SU-DHL-6 (cell line): ENCODE measurements at regions not wholly inside any gene's neighbourhood (a gene's known extent, or its start where the extent isn't known, plus 50 kb on each side); places are given as distances from the start of the nearest gene placed in this dataset.

ENCODE experiments used
- H2AFZ ChIP-seq: fragments of 200-600 bp; sonication (generic); 2 replicates; pipeline ENCODE4 v1.6.1; 2014; ENCODE audit warnings: low read depth, mild to moderate bottlenecking, moderate library complexity, mixed read lengths, antibody characterized with exemption, low read length; ENCODE audit not compliant: severe bottlenecking
- H3F3A ChIP-seq: fragments of 200-600 bp; shearing (Covaris generic); 2 replicates; pipeline ENCODE4 v1.6.0; 2016; ENCODE audit warnings: antibody characterized with exemption, mild to moderate bottlenecking; ENCODE audit not compliant: insufficient read depth
- H3K27ac ChIP-seq: fragments of 200-600 bp; sonication (generic); 2 replicates; pipeline ENCODE4 v1.5.1; 2016; ENCODE audit warnings: low read depth, mild to moderate bottlenecking, low read length, moderate library complexity, mixed read lengths
- H3K27me3 ChIP-seq: fragments of 200-600 bp; sonication (generic), shearing (Covaris generic); 2 replicates; pipeline ENCODE4 v1.6.0; 2014; ENCODE audit warnings: mild to moderate bottlenecking, low read length
- H3K36me3 ChIP-seq: fragments of 200-600 bp; sonication (generic); 2 replicates; pipeline ENCODE4 v1.6.1; 2014; ENCODE audit warnings: mild to moderate bottlenecking, low read length, mixed read lengths
- H3K4me2 ChIP-seq: fragments of 300-600, 200-600 bp; shearing (Covaris generic), sonication (generic); 2 replicates; pipeline ENCODE4 v1.6.0; 2014; ENCODE audit warnings: low read length, low read depth, mild to moderate bottlenecking; ENCODE audit not compliant: poor library complexity, severe bottlenecking
- H3K4me3 ChIP-seq: fragments of 200-600 bp; sonication (generic); 2 replicates; pipeline ENCODE4 v1.5.1; 2014; ENCODE audit warnings: antibody characterized with exemption, low read length, mild to moderate bottlenecking, mixed read lengths; ENCODE audit not compliant: insufficient read depth, poor library complexity, severe bottlenecking
- H3K79me2 ChIP-seq: fragments of 200-600 bp; sonication (generic); 2 replicates; pipeline ENCODE4 v1.6.1; 2014; ENCODE audit warnings: mild to moderate bottlenecking, low read length, moderate library complexity; ENCODE audit not compliant: insufficient read depth
- H3K9ac ChIP-seq: fragments of 200-600 bp; sonication (generic); 2 replicates; pipeline ENCODE4 v1.7.0; 2014; ENCODE audit warnings: mild to moderate bottlenecking, low read length
- H3K9me2 ChIP-seq: fragments of 200-600 bp; sonication (generic); replicated peaks from 2 replicates; pipeline ENCODE4 v1.6.1; 2014; ENCODE audit warnings: low read length; ENCODE audit not compliant: insufficient read depth
- H3K9me3 ChIP-seq: fragments of 200-600 bp; sonication (generic); 2 replicates; pipeline ENCODE4 v1.6.1; 2014; ENCODE audit warnings: low read length, mixed read lengths; ENCODE audit not compliant: insufficient read depth
- H4K20me1 ChIP-seq: fragments of 200-600 bp; sonication (generic); 2 replicates; pipeline ENCODE4 v1.6.1; 2014; ENCODE audit warnings: low read depth, mild to moderate bottlenecking, antibody characterized with exemption, low read length, moderate library complexity, mixed read lengths
- CTCF ChIP-seq: fragments of 200-600 bp; sonication (generic); IDR thresholded peaks from one replicate; pipeline ENCODE4 v1.5.1; 2017; ENCODE audit warnings: antibody characterized with exemption, mild to moderate bottlenecking, low read length, moderate library complexity; ENCODE audit not compliant: insufficient read depth, poor library complexity, severe bottlenecking
- EZH2phosphoT487 ChIP-seq: fragments of 200-600 bp; sonication (generic), shearing (Covaris generic); conservative IDR thresholded peaks from 2 replicates; pipeline ENCODE4 v1.6.1; 2018; ENCODE audit warnings: mild to moderate bottlenecking, antibody characterized with exemption, low read length, moderate library complexity, mixed read lengths

- no peaks in the 10 kb centered on the region for H3K27me3 ChIP-seq
- no peak overlapping the region for H3K9ac ChIP-seq
- H4K20me1 ChIP-seq: no peaks in the 10 kb centered on the region
- H3K9me3 ChIP-seq: no peaks in the 10 kb centered on the region
- TF ChIP-seq CTCF (no peak), EZH2phosphoT487 (no peak)
- no peaks in the 10 kb centered on the region for H3K9me2 ChIP-seq
- H3K36me3 ChIP-seq: no peaks in the 10 kb centered on the region
- H3F3A ChIP-seq: no peaks in the 10 kb centered on the region
- no peaks in the 10 kb centered on the region for H3K79me2 ChIP-seq
- no peak overlapping the region for H2AFZ ChIP-seq
- no peak overlapping the region for H3K4me2 ChIP-seq
- H3K4me3 ChIP-seq: no peak overlapping the region
- H3K27ac ChIP-seq: no peak overlapping the region
Measured at GRCh38 chr15:93861413-93861812, 369.9 kb upstream of the MCTP2 start.

- Histone ChIP-seq H3K27me3 (no peaks in the 10 kb centered on the region), H3K36me3 (no peaks in the 10 kb centered on the region), H3K79me2 (no peaks in the 10 kb centered on the region), H2AFZ (no peak overlapping the region), H3F3A (no peaks in the 10 kb centered on the region), H3K9me2 (no peaks in the 10 kb centered on the region), H3K4me2 (no peak overlapping the region), H3K9ac (no peak overlapping the region), H3K27ac (no peak overlapping the region), H3K4me3 (no peak overlapping the region), H4K20me1 (no peaks in the 10 kb centered on the region), H3K9me3 (no peaks in the 10 kb centered on the region)
- TF ChIP-seq CTCF (no peak), EZH2phosphoT487 (no peak)
Measured at GRCh38 chr15:93860701-93861100, 370.7 kb upstream of the MCTP2 start.

- no peaks in the 10 kb centered on the region for H4K20me1 ChIP-seq
- H3K27ac ChIP-seq: no peak overlapping the region
- no peaks in the 10 kb centered on the region for H3F3A ChIP-seq
- no peak overlapping the region for H3K4me2 ChIP-seq
- H3K9me3 ChIP-seq: no peaks in the 10 kb centered on the region
- H3K79me2 ChIP-seq: no peaks in the 10 kb centered on the region
- H3K36me3 ChIP-seq: no peaks in the 10 kb centered on the region
- H3K9ac ChIP-seq: no peak overlapping the region
- no peaks in the 10 kb centered on the region for H3K9me2 ChIP-seq
- TF ChIP-seq EZH2phosphoT487 (no peak), CTCF (no peak)
- no peaks in the 10 kb centered on the region for H3K27me3 ChIP-seq
- no peak overlapping the region for H3K4me3 ChIP-seq
- H2AFZ ChIP-seq: no peak overlapping the region
Measured at GRCh38 chr15:93859176-93859575, 372.2 kb upstream of the MCTP2 start.
